PC-3 (cell line): ENCODE measurements at regions not wholly inside any gene's neighbourhood (a gene's known extent, or its start where the extent isn't known, plus 50 kb on each side); places are given as distances from the start of the nearest gene placed in this dataset.

Experiments used
- ATAC-seq: fragments of 200-7000 bp; cut with Tn5 transposase; 2 replicates; pipeline ENCODE4 v1.9.1; 2020; ENCODE audit warnings: mild to moderate bottlenecking, moderate library complexity
- BruUV-seq: library from RNA; stranded (reverse); fragments of 400-500 nt; replicated peaks from 2 replicates; lab custom pipeline; 2021; lab: Mats Ljungman, UMichigan
- CTCF ChIA-PET: fragments of 300-600 bp; sonication (Branson Sonifier 250); formaldehyde crosslinking; loops from one replicate; lab custom pipeline; 2022; ENCODE audit warnings: antibody characterized with exemption; lab: Charles Lee
- POLR2A ChIA-PET: fragments of 300-600 bp; sonication (Branson Sonifier 250); formaldehyde crosslinking; loops from one replicate; lab custom pipeline; 2022; ENCODE audit warnings: antibody characterized with exemption; ENCODE audit not compliant: unreplicated experiment; lab: Charles Lee
- DNase-seq: peaks from one replicate; pipeline ENCODE4 v3.0.0-alpha.2; 2015
- H2AFZ ChIP-seq: fragments of 300-600 bp; sonication (generic); 2 replicates; pipeline ENCODE4 v1.6.0; 2016; ENCODE audit warnings: antibody characterized with exemption, low read length
- H3F3A ChIP-seq: fragments of 300-600 bp; sonication (generic); one replicate; pipeline ENCODE4 v1.6.0; 2017; ENCODE audit warnings: antibody characterized with exemption, low read length, control low read depth, mild to moderate bottlenecking; ENCODE audit not compliant: unreplicated experiment
- H3K27ac ChIP-seq: fragments of 300-600 bp; sonication (generic); 2 replicates; pipeline ENCODE4 v1.5.1; 2016; ENCODE audit warnings: mild to moderate bottlenecking, low read length
- H3K27me3 ChIP-seq: fragments of 300-600 bp; sonication (generic); 2 replicates; pipeline ENCODE4 v1.6.1; 2016; ENCODE audit warnings: low read length, mixed read lengths
- H3K36me3 ChIP-seq: fragments of 300-600 bp; sonication (generic); 2 replicates; pipeline ENCODE4 v1.6.1; 2016; ENCODE audit warnings: low read depth, mixed run types, low read length, mixed read lengths
- H3K4me1 ChIP-seq: fragments of 300-600 bp; sonication (generic); 2 replicates; pipeline ENCODE4 v1.5.1; 2016; ENCODE audit warnings: low read length; ENCODE audit not compliant: insufficient read depth
- H3K4me2 ChIP-seq: fragments of 300-600 bp; sonication (generic); 2 replicates; pipeline ENCODE4 v1.6.0; 2016; ENCODE audit warnings: low read length
- H3K4me3 ChIP-seq: fragments of 300-600 bp; sonication (generic); 2 replicates; pipeline ENCODE4 v1.5.1; 2016; ENCODE audit warnings: mild to moderate bottlenecking, low read length, mixed read lengths
- H3K79me2 ChIP-seq: fragments of 300-600 bp; sonication (generic); 2 replicates; pipeline ENCODE4 v1.6.1; 2017; ENCODE audit warnings: low read length, mixed read lengths
- H3K9ac ChIP-seq: fragments of 300-600 bp; sonication (generic); 2 replicates; pipeline ENCODE4 v1.6.0; 2016; ENCODE audit warnings: mild to moderate bottlenecking, low read length
- H3K9me2 ChIP-seq: fragments of 300-600 bp; sonication (generic); replicated peaks from 2 replicates; pipeline ENCODE4 v1.6.1; 2016; ENCODE audit warnings: mixed run types, low read length, mixed read lengths
- H3K9me3 ChIP-seq: fragments of 300-600 bp; sonication (generic); 2 replicates; pipeline ENCODE4 v1.6.1; 2016; ENCODE audit warnings: low read length, mixed read lengths
- H4K20me1 ChIP-seq: fragments of 300-600 bp; sonication (generic); 2 replicates; pipeline ENCODE4 v1.6.1; 2016; ENCODE audit warnings: low read length, mixed read lengths
- CTCF ChIP-seq: fragments of 300-600 bp; sonication (generic); conservative IDR thresholded peaks from 2 replicates; pipeline ENCODE4 v1.5.1; 2017; ENCODE audit warnings: antibody characterized with exemption, low read depth, mild to moderate bottlenecking, low read length
- EZH2 ChIP-seq: fragments of 300-600 bp; sonication (generic); IDR thresholded peaks from one replicate; pipeline ENCODE4 v1.6.1; 2017; ENCODE audit warnings: antibody characterized with exemption, mild to moderate bottlenecking, low read length; ENCODE audit not compliant: unreplicated experiment
- EZH2phosphoT487 ChIP-seq: fragments of 300-600 bp; sonication (generic); IDR thresholded peaks from 2 replicates; pipeline ENCODE4 v1.6.1; 2018; ENCODE audit warnings: mild to moderate bottlenecking, antibody characterized with exemption, low read length, borderline replicate concordance
- intact Hi-C: fragments of 100-400 bp; cut with micrococcal nuclease; formaldehyde crosslinking; loops from 2 replicates; pipeline ENCODE4 v1.9.0; 2023

DNA sequence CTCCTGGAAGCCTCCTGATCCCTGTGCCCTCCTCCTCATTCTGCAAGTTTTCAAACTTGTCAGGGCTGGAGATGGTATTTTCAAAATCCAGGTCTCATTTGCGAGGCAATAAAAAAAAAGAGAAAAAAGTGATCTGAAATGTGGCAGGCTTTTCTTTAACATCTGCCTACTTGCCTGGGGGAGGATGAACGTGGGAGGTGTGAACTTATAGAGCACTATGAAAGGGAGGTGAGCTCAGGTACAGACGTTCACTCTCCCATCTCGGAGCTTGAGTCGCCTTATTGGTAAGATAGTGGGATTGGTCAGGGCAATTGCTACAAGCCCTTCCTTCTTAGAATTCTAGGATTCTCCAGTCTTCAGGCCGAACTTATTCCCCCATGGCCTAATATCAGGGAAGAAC lies 104.8 kb upstream of the CADM1 start:
- Histone ChIP-seq H3K4me2 (no peak overlapping the region), H3K9me3 (peaks cover 12% of the 10 kb centered on the region; the same call in 1 of the 2 replicates), H3F3A (no peaks in the 10 kb centered on the region), H3K27ac (no peak overlapping the region), H3K36me3 (no peaks in the 10 kb centered on the region), H3K79me2 (no peaks in the 10 kb centered on the region), H3K9ac (no peak overlapping the region), H3K4me1 (no peaks in the 10 kb centered on the region), H3K9me2 (no peaks in the 10 kb centered on the region), H4K20me1 (no peaks in the 10 kb centered on the region), H3K27me3 (no peaks in the 10 kb centered on the region), H2AFZ (no peak overlapping the region), H3K4me3 (no peak overlapping the region)
- ChIA-PET POLR2A (no interaction called here), CTCF (no interaction called here)
- DNase-seq, result no peak
- ATAC-seq, result no peak
- TF ChIP-seq EZH2phosphoT487, result no peak
- no peak for TF ChIP-seq EZH2
- TF ChIP-seq CTCF, result no peak
- intact Hi-C loops, result no loop called here
- BruUV-seq, result no TSS peak

DNA sequence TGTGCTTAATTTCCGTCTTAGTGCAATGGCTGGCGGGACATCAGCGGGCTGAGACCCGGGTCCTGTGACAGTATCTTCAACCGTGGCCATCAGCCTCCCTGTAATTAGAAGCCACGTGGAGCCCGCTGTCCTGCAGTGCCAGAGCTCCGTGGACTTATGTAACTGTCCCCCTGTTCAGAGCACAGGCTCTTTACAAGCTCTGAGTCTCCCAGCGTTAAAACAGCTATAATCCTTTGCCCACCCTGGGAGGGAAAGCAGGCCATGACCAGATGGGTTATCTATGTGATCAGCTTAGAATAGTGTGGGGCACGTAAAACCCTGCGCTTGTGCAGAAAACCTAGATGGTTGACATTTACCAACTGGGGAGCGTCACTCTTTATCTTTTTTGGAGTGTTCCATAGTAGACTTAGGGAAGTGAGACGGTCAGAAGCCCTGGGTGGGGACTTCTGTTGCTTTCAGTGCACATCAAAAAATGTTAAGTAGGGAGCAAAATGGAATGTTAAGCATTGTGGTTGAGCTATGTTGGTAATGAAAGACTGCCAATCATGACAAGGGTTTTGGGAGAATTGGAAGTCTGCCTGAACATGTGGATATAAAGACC lies 103.5 kb upstream of the CADM1 start:
- no peaks in the 10 kb centered on the region for H3K4me1 ChIP-seq
- no peak for DNase-seq
- no peaks in the 10 kb centered on the region for H3K79me2 ChIP-seq
- H3K9me3 ChIP-seq, result peaks cover 12% of the 10 kb centered on the region; the same call in 1 of the 2 replicates
- no peak overlapping the region for H3K27ac ChIP-seq
- no peak overlapping the region for H3K4me3 ChIP-seq
- no peak for ATAC-seq
- no peak overlapping the region for H3K9ac ChIP-seq
- ChIA-PET POLR2A (no interaction called here), CTCF (no interaction called here)
- TF ChIP-seq EZH2phosphoT487 (no peak), EZH2 (no peak), CTCF (no peak)
- no peak overlapping the region for H3K4me2 ChIP-seq
- no TSS peak for BruUV-seq
- no peaks in the 10 kb centered on the region for H4K20me1 ChIP-seq
- H3K9me2 ChIP-seq, result no peaks in the 10 kb centered on the region
- H2AFZ ChIP-seq, result no peak overlapping the region
- no peaks in the 10 kb centered on the region for H3F3A ChIP-seq
- no peaks in the 10 kb centered on the region for H3K36me3 ChIP-seq
- intact Hi-C loops, result no loop called here
- no peaks in the 10 kb centered on the region for H3K27me3 ChIP-seq

GRCh38 chr11:115606498-115607220 lies 102.4 kb upstream of the CADM1 start:
- CTCF ChIA-PET, result no interaction called here
- BruUV-seq, result no TSS peak
- no peak for DNase-seq
- H3K27ac ChIP-seq, result no peak overlapping the region
- H3K27me3 ChIP-seq, result no peaks in the 10 kb centered on the region
- no peak for ATAC-seq
- no peak overlapping the region for H3K9ac ChIP-seq
- H3K4me1 ChIP-seq, result no peaks in the 10 kb centered on the region
- no peak overlapping the region for H3K4me3 ChIP-seq
- no peak overlapping the region for H2AFZ ChIP-seq
- H3K4me2 ChIP-seq, result no peak overlapping the region
- H3K79me2 ChIP-seq, result no peaks in the 10 kb centered on the region
- TF ChIP-seq EZH2phosphoT487, result no peak
- no peak for TF ChIP-seq CTCF
- no peak for TF ChIP-seq EZH2
- no peaks in the 10 kb centered on the region for H3K36me3 ChIP-seq
- H3F3A ChIP-seq, result no peaks in the 10 kb centered on the region
- intact Hi-C loops, result no loop called here
- no peaks in the 10 kb centered on the region for H4K20me1 ChIP-seq
- no peaks in the 10 kb centered on the region for H3K9me2 ChIP-seq
- peaks cover 12% of the 10 kb centered on the region for H3K9me3 ChIP-seq
- POLR2A ChIA-PET, result no interaction called here
